PC-9 (cell line): ENCODE measurements at regions not wholly inside any gene's neighbourhood (a gene's known extent, or its start where the extent isn't known, plus 50 kb on each side); places are given as distances from the start of the nearest gene placed in this dataset.

ENCODE experiments used
- BruUV-seq: library from RNA; stranded (reverse); fragments of 400-500 nt; replicated peaks from 2 replicates; lab custom pipeline; 2021; lab: Mats Ljungman, UMichigan
- CTCF ChIA-PET: fragments of 300-600 bp; sonication (Branson Sonifier 250); formaldehyde crosslinking; loops from one replicate; lab custom pipeline; 2022; ENCODE audit warnings: antibody characterized with exemption; lab: Charles Lee
- POLR2A ChIA-PET: fragments of 300-600 bp; sonication (Branson Sonifier 250); formaldehyde crosslinking; loops from one replicate; lab custom pipeline; 2022; ENCODE audit warnings: antibody characterized with exemption; ENCODE audit not compliant: unreplicated experiment; lab: Charles Lee
- DNase-seq, 2 experiments: peaks; one replicate each; pipeline versions ENCODE4 v3.0.0 to v3.0.0-alpha.2; 2015 to 2022; ENCODE audit warnings: mixed read lengths in 1 of 2
- H2AFZ ChIP-seq: fragments of 200-600 bp; sonication (generic); 2 replicates; pipeline ENCODE4 v1.8.1; 2017; ENCODE audit warnings: antibody characterized with exemption
- H3F3A ChIP-seq: fragments of 200-600 bp; sonication (generic); 2 replicates; pipeline ENCODE4 v1.8.1; 2017; ENCODE audit warnings: antibody characterized with exemption, mild to moderate bottlenecking, low read depth; ENCODE audit not compliant: insufficient read depth
- H3K27ac ChIP-seq: fragments of 200-600 bp; sonication (generic); 2 replicates; pipeline ENCODE4 v1.6.1; 2016; ENCODE audit warnings: mixed run types
- H3K27me3 ChIP-seq: fragments of 200-600 bp; sonication (generic); 2 replicates; pipeline ENCODE4 v1.6.1; 2016; ENCODE audit warnings: low read depth, mixed run types; ENCODE audit not compliant: insufficient read depth
- H3K36me3 ChIP-seq: fragments of 200-600 bp; sonication (generic); 2 replicates; pipeline ENCODE4 v1.6.1; 2016; ENCODE audit warnings: low read depth, mixed run types
- H3K4me1 ChIP-seq: fragments of 200-600 bp; sonication (generic); replicated peaks from 2 replicates; pipeline ENCODE4 v1.6.1; 2016; ENCODE audit warnings: mixed run types; ENCODE audit not compliant: insufficient read depth
- H3K4me2 ChIP-seq: fragments of 200-600 bp; sonication (generic); 2 replicates; pipeline ENCODE4 v1.6.1; 2017; ENCODE audit warnings: mixed run types
- H3K4me3 ChIP-seq: fragments of 200-600 bp; sonication (generic); 2 replicates; pipeline ENCODE4 v1.6.1; 2016; ENCODE audit warnings: mixed run types
- H3K79me2 ChIP-seq: fragments of 200-600 bp; sonication (generic); 2 replicates; pipeline ENCODE4 v1.6.1; 2017; ENCODE audit warnings: low read depth, mixed run types
- H3K9me2 ChIP-seq: fragments of 200-600 bp; sonication (generic); 2 replicates; pipeline ENCODE4 v1.8.1; 2017; ENCODE audit warnings: mild to moderate bottlenecking; ENCODE audit not compliant: insufficient read depth
- H3K9me3 ChIP-seq: fragments of 200-600 bp; sonication (generic); 2 replicates; pipeline ENCODE4 v1.8.1; 2016; ENCODE audit warnings: low read depth; ENCODE audit not compliant: insufficient read depth
- H4K20me1 ChIP-seq: fragments of 200-600 bp; sonication (generic); 2 replicates; pipeline ENCODE4 v1.8.1; 2017; ENCODE audit not compliant: insufficient read depth
- CTCF ChIP-seq: fragments of 200-600 bp; sonication (generic); conservative IDR thresholded peaks from 2 replicates; pipeline ENCODE4 v1.6.1; 2017; ENCODE audit warnings: mixed run types, antibody characterized with exemption, mild to moderate bottlenecking, moderate library complexity
- EZH2 ChIP-seq: fragments of 200-600 bp; sonication (generic); IDR thresholded peaks from 2 replicates; pipeline ENCODE4 v1.8.0; 2017; ENCODE audit warnings: antibody characterized with exemption, low read depth
- intact Hi-C: fragments of 100-400 bp; cut with micrococcal nuclease; formaldehyde crosslinking; loops from one replicate; pipeline ENCODE4 v1.10.0; 2022; ENCODE audit not compliant: unreplicated experiment

DNA sequence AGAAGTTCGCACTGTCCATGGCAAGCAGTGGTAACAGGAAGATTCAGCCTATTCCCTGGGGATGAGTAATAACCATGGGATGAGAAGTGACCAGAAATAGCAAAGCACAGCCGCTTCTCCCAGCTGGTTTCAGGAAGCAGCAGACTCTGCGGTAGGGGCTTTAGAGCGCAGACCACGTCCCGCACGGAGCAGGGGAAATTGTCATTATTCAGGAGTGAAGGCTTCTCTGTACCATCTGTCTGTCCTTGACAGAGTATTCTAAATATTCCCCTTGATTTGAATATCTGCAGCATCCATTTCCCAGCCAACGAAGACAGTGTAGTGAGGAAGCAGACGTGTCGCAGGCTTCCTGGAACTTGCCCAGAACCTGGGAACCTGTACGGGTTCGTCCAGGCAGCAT, 159.6 kb downstream of the NXNL2 start:
- no peak overlapping the region for H3K4me2 ChIP-seq
- no peak overlapping the region for H2AFZ ChIP-seq
- TF ChIP-seq EZH2 (no peak), CTCF (no peak)
- no peaks in the 10 kb centered on the region for H3K9me3 ChIP-seq
- ChIA-PET POLR2A (no interaction called here), CTCF (no interaction called here)
- H3K4me1 ChIP-seq: no peaks in the 10 kb centered on the region
- DNase-seq: no peak
- BruUV-seq: no TSS peak
- H3K27ac ChIP-seq: no peak overlapping the region
- H3K36me3 ChIP-seq: no peaks in the 10 kb centered on the region
- no peak overlapping the region for H3K4me3 ChIP-seq
- intact Hi-C loops: no loop called here
- no peaks in the 10 kb centered on the region for H3K9me2 ChIP-seq
- H3K27me3 ChIP-seq: no peaks in the 10 kb centered on the region
- H3F3A ChIP-seq: no peaks in the 10 kb centered on the region
- H3K79me2 ChIP-seq: no peaks in the 10 kb centered on the region
- H4K20me1 ChIP-seq: no peaks in the 10 kb centered on the region

GRCh38 chr9:88696501-88696900, 161.5 kb downstream of the NXNL2 start:
- H3K79me2 ChIP-seq: no peaks in the 10 kb centered on the region
- H3K9me3 ChIP-seq: no peaks in the 10 kb centered on the region
- H2AFZ ChIP-seq: no peak overlapping the region
- TF ChIP-seq EZH2: no peak
- TF ChIP-seq CTCF: no peak
- intact Hi-C loops: no loop called here
- no peak for DNase-seq
- ChIA-PET POLR2A (no interaction called here), CTCF (no interaction called here)
- no peak overlapping the region for H3K4me2 ChIP-seq
- no peak overlapping the region for H3K4me3 ChIP-seq
- no peak overlapping the region for H3K27ac ChIP-seq
- BruUV-seq: no TSS peak
- H3F3A ChIP-seq: no peaks in the 10 kb centered on the region
- no peaks in the 10 kb centered on the region for H3K9me2 ChIP-seq
- no peaks in the 10 kb centered on the region for H3K36me3 ChIP-seq
- H4K20me1 ChIP-seq: no peaks in the 10 kb centered on the region
- no peaks in the 10 kb centered on the region for H3K4me1 ChIP-seq
- no peaks in the 10 kb centered on the region for H3K27me3 ChIP-seq

DNA sequence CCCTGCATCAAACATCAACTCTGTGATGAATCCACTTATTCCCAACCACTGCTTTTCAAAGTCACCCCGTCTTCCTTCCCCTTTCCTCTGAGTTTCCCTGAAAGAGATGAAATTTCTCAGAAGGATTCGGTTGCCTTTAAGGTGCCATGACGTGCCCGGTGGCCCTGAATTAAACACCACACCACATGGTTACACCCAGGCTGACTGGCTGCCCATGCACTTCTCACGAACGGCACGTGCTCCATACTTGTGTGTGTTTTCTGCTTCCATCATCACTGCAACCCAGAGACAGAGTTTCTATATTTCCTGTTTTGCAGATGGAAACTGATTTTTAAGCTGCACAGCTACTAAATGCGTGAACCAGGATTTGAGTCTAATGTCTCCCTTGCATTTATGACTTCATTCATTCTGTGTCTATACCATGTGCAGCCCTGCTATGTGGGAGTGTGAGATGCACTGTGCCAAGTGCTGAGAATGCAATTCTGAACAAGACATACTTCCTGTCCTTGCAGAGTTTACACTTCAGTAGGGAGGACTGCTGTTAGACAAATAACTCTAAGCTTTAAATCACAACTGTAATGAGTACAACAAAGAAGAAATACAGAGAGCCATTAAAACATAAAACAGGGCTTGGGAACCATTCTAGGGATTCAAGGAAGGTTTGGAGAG, 162.9 kb downstream of the NXNL2 start:
- H3K27me3 ChIP-seq: no peaks in the 10 kb centered on the region
- no peaks in the 10 kb centered on the region for H3K4me1 ChIP-seq
- no peak overlapping the region for H3K4me2 ChIP-seq
- 0 out of 2 replicates have a peak overlapping the region, but pooled peaks have one; percentile 55 for H2AFZ ChIP-seq
- CTCF ChIA-PET: no interaction called here
- H3K9me3 ChIP-seq: no peaks in the 10 kb centered on the region
- no peaks in the 10 kb centered on the region for H4K20me1 ChIP-seq
- no peaks in the 10 kb centered on the region for H3K79me2 ChIP-seq
- no peaks in the 10 kb centered on the region for H3K9me2 ChIP-seq
- no peaks in the 10 kb centered on the region for H3F3A ChIP-seq
- POLR2A ChIA-PET: no interaction called here
- no peak overlapping the region for H3K27ac ChIP-seq
- TF ChIP-seq CTCF (no peak), EZH2 (no peak)
- no peak for DNase-seq
- intact Hi-C loops: no loop called here
- H3K36me3 ChIP-seq: no peaks in the 10 kb centered on the region
- BruUV-seq: no TSS peak
- no peak overlapping the region for H3K4me3 ChIP-seq
